Epithelial cell of proximal tubule (primary cell): ENCODE measurements at regions not wholly inside any gene's neighbourhood (a gene's known extent, or its start where the extent isn't known, plus 50 kb on each side); places are given as distances from the start of the nearest gene placed in this dataset.
"Not testable (repeated sequence)": the region's sequence is repeated elsewhere in the genome, so short reads cannot be mapped to it uniquely, and the experiment has no call there.

Experiments
- DNase-seq: peaks from one replicate; pipeline ENCODE4 v3.0.0-alpha.2; 2011; ENCODE audit warnings: low read depth
- H3K4me3 ChIP-seq: 2 replicates; pipeline ENCODE4 v1.5.1; 2011; ENCODE audit warnings: low read depth, mild to moderate bottlenecking, low read length
- TF ChIP-seq, protein P1 (sequence below): conservative IDR thresholded peaks from 2 replicates; pipeline ENCODE4 v1.5.1; 2012; ENCODE audit warnings: low read depth, mild to moderate bottlenecking, low read length

DNA sequence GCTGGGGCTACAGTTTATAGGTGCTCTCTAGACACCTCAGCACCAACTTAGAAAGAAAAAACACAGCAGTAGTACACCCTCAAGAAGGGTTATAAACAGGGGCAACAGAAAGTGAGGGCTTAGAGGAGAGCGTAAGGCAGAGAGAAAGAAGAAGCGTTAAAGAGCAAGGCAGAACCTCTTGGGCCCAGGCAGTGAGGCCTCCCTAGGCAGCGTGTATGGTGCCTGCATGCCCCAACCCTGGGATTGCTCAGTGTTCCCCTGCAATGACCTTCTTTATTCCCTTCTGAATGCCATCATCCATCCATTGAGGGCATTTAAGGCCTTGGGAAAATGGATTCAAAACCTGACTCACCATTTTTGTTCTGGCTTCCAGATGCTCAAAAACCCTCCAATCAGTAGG lies 130.0 kb upstream of the ARG1 start:
- TF ChIP-seq, protein P1, sequence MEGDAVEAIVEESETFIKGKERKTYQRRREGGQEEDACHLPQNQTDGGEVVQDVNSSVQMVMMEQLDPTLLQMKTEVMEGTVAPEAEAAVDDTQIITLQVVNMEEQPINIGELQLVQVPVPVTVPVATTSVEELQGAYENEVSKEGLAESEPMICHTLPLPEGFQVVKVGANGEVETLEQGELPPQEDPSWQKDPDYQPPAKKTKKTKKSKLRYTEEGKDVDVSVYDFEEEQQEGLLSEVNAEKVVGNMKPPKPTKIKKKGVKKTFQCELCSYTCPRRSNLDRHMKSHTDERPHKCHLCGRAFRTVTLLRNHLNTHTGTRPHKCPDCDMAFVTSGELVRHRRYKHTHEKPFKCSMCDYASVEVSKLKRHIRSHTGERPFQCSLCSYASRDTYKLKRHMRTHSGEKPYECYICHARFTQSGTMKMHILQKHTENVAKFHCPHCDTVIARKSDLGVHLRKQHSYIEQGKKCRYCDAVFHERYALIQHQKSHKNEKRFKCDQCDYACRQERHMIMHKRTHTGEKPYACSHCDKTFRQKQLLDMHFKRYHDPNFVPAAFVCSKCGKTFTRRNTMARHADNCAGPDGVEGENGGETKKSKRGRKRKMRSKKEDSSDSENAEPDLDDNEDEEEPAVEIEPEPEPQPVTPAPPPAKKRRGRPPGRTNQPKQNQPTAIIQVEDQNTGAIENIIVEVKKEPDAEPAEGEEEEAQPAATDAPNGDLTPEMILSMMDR = no peak
- H3K4me3 ChIP-seq = no peak overlapping the region
- DNase-seq = no peak

DNA sequence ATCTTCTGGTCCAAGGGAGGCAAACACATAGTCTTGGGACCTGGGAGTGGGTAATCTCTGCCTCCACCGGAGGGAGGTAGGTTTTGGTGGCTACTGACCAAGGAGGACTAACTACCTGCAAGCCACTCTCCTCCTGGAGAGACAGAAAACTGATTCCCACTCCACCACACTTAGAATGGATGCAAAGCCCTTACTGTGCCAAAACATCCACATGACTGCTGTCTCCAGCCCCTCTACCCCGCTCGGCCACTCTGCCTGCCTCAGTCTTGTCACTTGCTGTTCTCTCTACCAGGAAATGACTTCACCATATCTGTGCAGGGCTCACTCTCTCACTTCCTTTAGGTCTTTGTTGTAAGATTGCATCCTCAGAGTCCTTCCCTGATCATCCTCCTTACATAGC lies 129.5 kb upstream of the ARG1 start:
- H3K4me3 ChIP-seq = no peak overlapping the region
- no peak for DNase-seq
- TF ChIP-seq, protein P1 = no peak

DNA sequence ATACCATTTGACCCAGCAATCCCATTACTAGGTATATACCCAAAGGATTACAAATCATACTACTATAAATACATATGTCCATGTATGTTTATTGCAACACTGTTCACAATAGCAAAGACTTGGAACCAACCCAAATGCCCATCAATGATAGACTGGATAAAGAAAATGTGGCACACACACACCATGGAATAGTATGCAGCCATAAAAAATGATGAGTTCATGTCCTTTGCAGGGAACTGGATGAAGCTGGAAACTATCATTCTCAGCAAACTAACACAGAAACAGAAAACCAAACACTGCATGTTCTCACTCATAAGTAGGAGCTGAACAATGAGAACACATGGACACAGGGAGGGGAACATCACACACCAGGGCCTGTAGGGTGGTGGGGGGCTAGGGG lies 127.7 kb upstream of the ARG1 start:
- DNase-seq = not testable (repeated sequence)

DNA sequence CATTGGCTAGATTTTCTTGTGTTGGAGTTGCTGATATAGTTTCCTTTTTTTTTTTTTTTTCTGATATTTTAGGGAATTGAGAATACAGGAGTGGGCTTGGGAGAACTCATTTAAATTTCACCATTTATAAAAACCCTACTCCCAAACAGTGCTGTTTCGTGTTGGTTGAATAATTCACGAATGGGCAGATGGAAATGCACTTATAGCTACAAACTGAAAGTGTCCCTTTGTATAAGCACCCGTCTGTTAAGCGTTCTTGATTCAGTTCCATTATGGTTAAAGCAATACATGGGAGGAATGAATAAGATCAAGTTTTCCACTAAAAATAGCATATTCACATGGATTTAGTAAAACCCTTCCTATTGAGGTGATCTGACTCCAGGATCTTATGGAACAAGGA lies 122.2 kb upstream of the ARG1 start:
- TF ChIP-seq, protein P1 = no peak
- no peak overlapping the region for H3K4me3 ChIP-seq
- no peak for DNase-seq

More for the DNA sequence above, 127.7 kb upstream of the ARG1 start:
- H3K4me3 ChIP-seq = not testable (repeated sequence)

DNA sequence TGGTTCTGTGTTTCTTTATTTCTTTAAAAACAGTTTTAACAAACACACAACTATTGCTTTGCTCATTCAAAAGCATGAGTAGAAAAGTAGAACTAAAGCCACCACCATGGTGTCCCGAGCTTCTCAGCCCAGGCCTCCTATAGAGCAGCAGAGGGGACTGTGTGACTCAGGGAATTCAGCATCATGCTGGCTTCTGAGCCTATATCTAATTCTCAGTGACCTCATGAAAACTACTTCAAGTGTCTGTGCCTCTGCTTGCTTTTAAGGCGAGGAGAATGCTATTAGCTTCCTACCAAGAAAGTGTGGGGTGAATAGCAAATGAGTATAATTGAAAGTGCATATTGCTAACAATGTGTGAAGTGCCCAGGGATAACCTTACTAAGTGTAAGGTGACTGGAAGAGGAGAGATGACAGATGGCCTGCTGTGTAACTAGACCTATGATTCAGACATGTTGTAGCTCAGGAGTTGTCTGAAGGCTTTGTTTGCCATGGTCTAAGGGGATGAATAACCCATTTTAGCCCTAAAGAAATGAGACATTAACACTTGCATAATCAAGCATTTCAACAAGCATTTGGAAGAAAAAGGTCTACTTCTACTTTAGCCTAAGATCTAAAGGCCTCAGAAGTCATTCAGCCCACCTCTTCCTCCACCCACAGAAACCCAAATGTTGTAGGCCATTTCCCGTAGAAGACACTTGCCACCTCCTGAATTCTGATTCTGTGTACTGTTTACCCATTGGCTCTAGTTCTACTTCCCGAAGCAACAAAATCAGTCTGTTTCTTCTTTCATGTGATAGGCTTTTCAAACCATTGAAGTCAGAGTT lies 121.5 kb upstream of the ARG1 start:
- no peak overlapping the region for H3K4me3 ChIP-seq
- TF ChIP-seq, protein P1 = no peak
- no peak for DNase-seq

DNA sequence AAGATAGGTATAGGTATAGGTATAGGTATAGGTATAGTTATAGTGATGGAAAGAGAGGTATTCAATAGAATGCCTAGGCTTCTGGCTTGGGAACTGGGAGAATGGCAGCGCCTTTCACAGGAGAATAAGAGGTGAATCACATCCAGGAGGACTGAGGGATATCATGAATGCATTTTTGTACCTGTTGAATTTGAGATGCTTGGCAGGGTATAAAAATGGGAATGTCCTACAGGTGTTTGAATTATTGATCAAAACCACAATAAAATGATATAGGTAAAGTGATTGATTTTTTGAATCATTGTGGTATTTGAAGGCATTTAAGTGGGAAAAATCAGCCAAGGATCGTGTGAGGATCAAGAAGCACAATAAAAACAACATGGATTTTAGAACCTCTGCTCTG lies 119.2 kb upstream of the ARG1 start:
- DNase-seq = no peak
- H3K4me3 ChIP-seq = no peak overlapping the region
- TF ChIP-seq, protein P1 = no peak

DNA sequence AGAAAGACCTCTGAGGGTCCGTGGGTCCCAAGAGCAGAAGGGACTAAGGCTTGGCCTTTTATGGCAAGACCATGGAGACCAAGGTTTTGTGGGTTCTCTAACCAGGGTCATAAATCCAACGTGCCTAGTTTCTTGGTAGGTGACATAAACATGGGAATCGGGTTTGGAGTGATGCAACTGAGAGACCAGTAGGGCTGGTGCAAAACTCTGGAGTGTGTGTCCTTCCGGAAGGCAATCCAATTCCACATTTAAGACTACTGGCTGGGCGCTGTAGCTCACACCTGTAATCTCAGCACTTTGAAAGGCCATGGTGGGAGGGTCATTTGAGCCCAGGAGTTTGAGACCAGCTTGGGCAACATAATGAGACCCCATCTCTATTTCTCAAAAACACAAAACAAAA lies 116.5 kb upstream of the ARG1 start:
- TF ChIP-seq, protein P1 = no peak

More for the DNA sequence above, 116.5 kb upstream of the ARG1 start:
- no peak for DNase-seq
- H3K4me3 ChIP-seq = no peak overlapping the region
